ENCODE measurements at regions not wholly inside any gene's neighbourhood (a gene's known extent, or its start where the extent isn't known, plus 50 kb on each side); places are given as distances from the start of the nearest gene placed in this dataset.

DNA sequence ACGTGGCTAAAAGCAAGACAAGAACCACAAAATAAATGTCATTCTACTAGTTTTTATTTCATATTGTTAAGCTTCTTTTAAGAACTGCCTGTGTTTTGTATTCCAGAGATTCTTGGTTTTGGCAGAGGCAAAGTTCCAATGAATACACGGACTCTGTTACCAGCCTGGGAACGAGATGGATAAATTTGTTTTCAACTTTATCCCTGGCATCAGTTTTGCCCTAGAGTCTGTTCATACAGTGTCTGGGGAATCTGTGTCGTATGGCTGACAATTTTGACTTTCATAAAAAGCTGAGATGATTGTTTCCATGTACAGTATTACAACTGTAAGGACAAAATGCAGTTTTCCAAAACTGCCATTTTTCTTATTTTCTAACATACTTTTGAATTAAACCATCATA, 327.6 kb downstream of the TBC1D4 start:
- Histone ChIP-seq H3K9me3 (ENCODE audit: insufficient read depth, low read length) (peaks cover 9% of the 10 kb centered on the region), H2AFZ (ENCODE audit: low read depth, low read length, severe bottlenecking) (no peak overlapping the region), H3K9me2 (replicated peaks; ENCODE audit: insufficient read depth, low read length) (no peaks in the 10 kb centered on the region)

GRCh38 chr13:75153834-75154233, 328.1 kb downstream of the TBC1D4 start:
- H3K27me3 ChIP-seq (ENCODE audit: low read length) = no peaks in the 10 kb centered on the region
- H3K36me3 ChIP-seq (ENCODE audit: low read length) = no peaks in the 10 kb centered on the region
- H3K79me2 ChIP-seq (ENCODE audit: insufficient read depth, low read length) = no peaks in the 10 kb centered on the region
- no peaks in the 10 kb centered on the region for H4K20me1 ChIP-seq (ENCODE audit: low read depth, low read length)
- TF ChIP-seq EZH2phosphoT487 (conservative IDR thresholded peaks at IDR 0.05; ENCODE audit: low read length) (no peak), CTCF (IDR thresholded peaks at IDR 0.05; ENCODE audit: insufficient read depth, low read length, poor library complexity, severe bottlenecking) (no peak)
- no peak overlapping the region for H3K4me2 ChIP-seq (ENCODE audit: low read depth, low read length, poor library complexity, severe bottlenecking)
- no peak overlapping the region for H3K4me3 ChIP-seq (ENCODE audit: insufficient read depth, low read length, poor library complexity, severe bottlenecking)
- H3K9me3 ChIP-seq (ENCODE audit: insufficient read depth, low read length) = peaks cover 9% of the 10 kb centered on the region
- H3F3A ChIP-seq (ENCODE audit: insufficient read depth) = no peaks in the 10 kb centered on the region
- H2AFZ ChIP-seq (ENCODE audit: low read depth, low read length, severe bottlenecking) = no peak overlapping the region
- H3K27ac ChIP-seq (ENCODE audit: low read depth, low read length) = no peak overlapping the region
- H3K9ac ChIP-seq (ENCODE audit: low read length) = no peak overlapping the region
- H3K9me2 ChIP-seq (replicated peaks; ENCODE audit: insufficient read depth, low read length) = no peaks in the 10 kb centered on the region

More for the DNA sequence above, 327.6 kb downstream of the TBC1D4 start:
- TF ChIP-seq CTCF (IDR thresholded peaks at IDR 0.05; ENCODE audit: insufficient read depth, low read length, poor library complexity, severe bottlenecking) (no peak), EZH2phosphoT487 (conservative IDR thresholded peaks at IDR 0.05; ENCODE audit: low read length) (no peak)
- Histone ChIP-seq H3K27me3 (ENCODE audit: low read length) (no peaks in the 10 kb centered on the region), H3K4me2 (ENCODE audit: low read depth, low read length, poor library complexity, severe bottlenecking) (no peak overlapping the region), H4K20me1 (ENCODE audit: low read depth, low read length) (no peaks in the 10 kb centered on the region), H3K27ac (ENCODE audit: low read depth, low read length) (no peak overlapping the region), H3K9ac (ENCODE audit: low read length) (no peak overlapping the region), H3K4me3 (ENCODE audit: insufficient read depth, low read length, poor library complexity, severe bottlenecking) (no peak overlapping the region), H3F3A (ENCODE audit: insufficient read depth) (no peaks in the 10 kb centered on the region), H3K36me3 (ENCODE audit: low read length) (no peaks in the 10 kb centered on the region), H3K79me2 (ENCODE audit: insufficient read depth, low read length) (no peaks in the 10 kb centered on the region)

DNA sequence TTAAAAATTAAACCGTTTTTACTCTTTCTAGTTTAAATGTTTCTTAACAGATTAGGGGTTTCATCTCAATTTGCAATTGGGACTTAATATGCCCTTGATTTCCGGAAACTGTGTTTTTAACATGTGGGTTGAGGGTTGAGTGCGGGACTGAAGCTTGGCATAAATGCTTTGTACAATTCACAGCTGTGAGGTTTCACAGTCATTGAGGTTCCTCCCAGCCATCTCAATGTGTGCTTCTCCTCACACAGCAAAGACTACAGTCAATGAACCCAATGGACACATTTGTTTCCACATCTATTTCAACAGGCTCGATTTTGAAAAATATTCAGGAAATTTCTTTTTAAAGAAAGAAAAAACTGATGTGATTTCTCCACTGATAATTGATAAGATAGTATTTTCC, 328.6 kb downstream of the TBC1D4 start:
- Histone ChIP-seq H3K9me3 (ENCODE audit: insufficient read depth, low read length) (peaks cover 9% of the 10 kb centered on the region), H3K36me3 (ENCODE audit: low read length) (no peaks in the 10 kb centered on the region), H3F3A (ENCODE audit: insufficient read depth) (no peaks in the 10 kb centered on the region), H4K20me1 (ENCODE audit: low read depth, low read length) (no peaks in the 10 kb centered on the region), H3K9ac (ENCODE audit: low read length) (no peak overlapping the region), H3K27ac (ENCODE audit: low read depth, low read length) (no peak overlapping the region), H3K9me2 (replicated peaks; ENCODE audit: insufficient read depth, low read length) (no peaks in the 10 kb centered on the region), H3K27me3 (ENCODE audit: low read length) (no peaks in the 10 kb centered on the region), H3K4me3 (ENCODE audit: insufficient read depth, low read length, poor library complexity, severe bottlenecking) (no peak overlapping the region), H3K4me2 (ENCODE audit: low read depth, low read length, poor library complexity, severe bottlenecking) (no peak overlapping the region), H3K79me2 (ENCODE audit: insufficient read depth, low read length) (no peaks in the 10 kb centered on the region), H2AFZ (ENCODE audit: low read depth, low read length, severe bottlenecking) (no peak overlapping the region)
- TF ChIP-seq EZH2phosphoT487 (conservative IDR thresholded peaks at IDR 0.05; ENCODE audit: low read length) (no peak), CTCF (IDR thresholded peaks at IDR 0.05; ENCODE audit: insufficient read depth, low read length, poor library complexity, severe bottlenecking) (no peak)

Data from SU-DHL-6 (cell line).